KBM-7 (cell line): ENCODE measurements at regions not wholly inside any gene's neighbourhood (a gene's known extent, or its start where the extent isn't known, plus 50 kb on each side); places are given as distances from the start of the nearest gene placed in this dataset.

ENCODE experiments used
- DNase-seq: peaks from one replicate; pipeline ENCODE4 v3.0.0-alpha.2; 2015
- in situ Hi-C: fragments of 300-500 bp; cut with MboI; formaldehyde crosslinking; loops from 2 replicates; pipeline ENCODE4 v1.14.3; 2020; ENCODE audit warnings: low sequenced_read_pairs, low pct_unique_long_range_greater_than_20kb, mixed read lengths

- DNase-seq = no peak
These were observed 184.6 kb downstream of the ST6GAL2 start for GRCh38 chr2:106701203-106702022.

GRCh38 chr2:106703161-106703560, 182.8 kb downstream of the ST6GAL2 start:
- in situ Hi-C loops = no loop called here

More at GRCh38 chr2:106701203-106702022, 184.6 kb downstream of the ST6GAL2 start:
- in situ Hi-C loops = no loop called here

GRCh38 chr2:106704798-106705197, 181.2 kb downstream of the ST6GAL2 start:
- no peak for DNase-seq
- in situ Hi-C loops = no loop called here

More at GRCh38 chr2:106703161-106703560, 182.8 kb downstream of the ST6GAL2 start:
- DNase-seq = no peak

- in situ Hi-C loops = no loop called here
- no peak for DNase-seq
These were observed 180.1 kb downstream of the ST6GAL2 start for GRCh38 chr2:106705877-106706276.

GRCh38 chr2:106706283-106706682, 179.7 kb downstream of the ST6GAL2 start:
- no peak for DNase-seq
- in situ Hi-C loops = no loop called here

- DNase-seq = no peak
- in situ Hi-C loops = no loop called here
These were observed 177.8 kb downstream of the ST6GAL2 start for GRCh38 chr2:106708209-106708608.

- in situ Hi-C loops = no loop called here
- no peak for DNase-seq
These were observed 176.7 kb downstream of the ST6GAL2 start for GRCh38 chr2:106709229-106709628.

- in situ Hi-C loops = no loop called here
- DNase-seq = no peak
These were observed 166.7 kb downstream of the ST6GAL2 start for GRCh38 chr2:106719222-106719621.

- in situ Hi-C loops = no loop called here
These were observed 165.9 kb downstream of the ST6GAL2 start for GRCh38 chr2:106720026-106720425.

GRCh38 chr2:106724301-106724794, 161.6 kb downstream of the ST6GAL2 start:
- DNase-seq = no peak
- in situ Hi-C loops = no loop called here

More at GRCh38 chr2:106720026-106720425, 165.9 kb downstream of the ST6GAL2 start:
- no peak for DNase-seq

GRCh38 chr2:106734165-106734564, 151.8 kb downstream of the ST6GAL2 start:
- no peak for DNase-seq
- in situ Hi-C loops = no loop called here

- in situ Hi-C loops = no loop called here
- DNase-seq = no peak
These were observed 150.2 kb downstream of the ST6GAL2 start for GRCh38 chr2:106735807-106736206.

GRCh38 chr2:106736221-106736620, 149.7 kb downstream of the ST6GAL2 start:
- in situ Hi-C loops = no loop called here
- no peak for DNase-seq

GRCh38 chr2:106745468-106745867, 140.5 kb downstream of the ST6GAL2 start:
- no peak for DNase-seq
- in situ Hi-C loops = no loop called here

- no peak for DNase-seq
- in situ Hi-C loops = no loop called here
These were observed 136.1 kb downstream of the ST6GAL2 start for GRCh38 chr2:106749823-106750222.
